CD4-positive, alpha-beta T cell treated with Interleukin-4 for 1 hour (primary cell): ENCODE measurements at regions not wholly inside any gene's neighbourhood (a gene's known extent, or its start where the extent isn't known, plus 50 kb on each side); places are given as distances from the start of the nearest gene placed in this dataset.
"Not testable (repeated sequence)": the region's sequence is repeated elsewhere in the genome, so short reads cannot be mapped to it uniquely, and the experiment has no call there.

Source experiments
- DNase-seq, 2 donors: peaks; one replicate each; pipeline ENCODE4 v3.0.0-alpha.2; 2020 to 2022

DNA sequence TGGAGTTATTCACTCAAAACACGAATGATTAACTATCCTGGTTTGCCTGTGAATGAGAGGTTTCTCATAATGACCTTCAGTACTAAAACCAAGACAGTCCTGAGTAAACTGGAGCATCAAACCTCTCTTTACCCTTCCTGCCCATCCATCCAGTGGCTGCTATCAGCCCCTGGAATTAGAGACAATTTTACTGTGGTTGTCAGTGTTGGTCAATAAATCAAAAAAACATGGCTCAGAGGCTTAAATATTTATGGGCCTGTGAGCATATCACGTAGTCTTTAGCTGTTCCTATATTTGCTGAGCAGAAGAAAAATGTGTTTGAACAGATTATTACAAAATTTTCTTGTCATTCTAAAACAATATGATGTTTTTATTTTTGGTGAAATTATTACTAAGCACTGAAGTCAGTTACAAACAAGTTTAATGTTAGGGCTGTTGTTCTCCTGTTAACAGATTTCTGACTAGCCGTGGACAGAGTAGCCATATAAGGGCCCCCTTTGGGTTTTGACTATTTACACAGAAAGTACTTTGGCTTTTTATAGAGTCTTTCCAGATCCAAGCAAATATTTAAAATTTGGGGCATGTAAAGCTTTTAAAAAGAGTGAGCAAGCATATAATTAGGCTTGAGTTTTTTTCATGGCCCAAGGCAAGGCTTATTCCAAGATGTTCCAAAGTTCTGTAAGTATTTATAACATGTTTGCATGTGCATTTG lies 580.9 kb downstream of the DIPK2A start:
- DNase-seq, result no peak

DNA sequence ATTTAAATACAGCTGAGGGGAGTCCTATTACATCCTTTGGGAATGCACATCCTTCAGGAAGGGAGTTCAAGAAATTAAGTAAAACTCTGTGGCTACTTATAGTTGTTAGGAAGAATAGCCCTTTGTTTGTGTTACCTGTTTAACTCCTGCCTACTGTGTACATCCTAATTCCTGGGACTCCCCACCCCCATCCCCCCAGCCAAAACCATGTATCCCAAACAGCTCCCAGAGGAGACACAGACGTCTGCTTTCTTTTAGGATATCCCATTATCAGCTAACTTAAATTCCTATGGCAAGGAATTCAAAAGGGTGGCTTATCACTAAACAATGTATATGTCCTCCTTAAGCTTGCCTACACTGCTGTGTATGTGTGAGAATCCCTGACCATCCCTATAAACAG lies 581.7 kb downstream of the DIPK2A start:
- no peak for DNase-seq

DNA sequence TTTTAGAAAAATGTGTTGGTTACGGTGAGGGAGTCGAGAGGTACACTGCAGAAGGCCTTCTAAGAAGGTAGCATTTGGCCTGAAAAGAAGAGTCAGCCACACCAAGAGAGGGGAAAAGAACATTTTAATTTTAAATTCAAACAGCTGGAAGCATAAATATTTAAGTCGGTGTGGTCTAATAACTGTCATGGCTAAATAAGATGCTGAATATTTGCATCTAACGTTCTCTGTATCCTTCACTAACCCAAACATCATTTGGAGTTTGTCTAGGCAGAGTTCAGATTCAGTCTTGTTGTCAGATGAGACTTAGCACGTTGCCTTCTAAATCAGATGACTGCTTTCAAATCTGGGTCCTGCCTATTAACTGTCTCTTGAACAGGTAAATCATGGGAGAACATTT lies 583.3 kb downstream of the DIPK2A start:
- DNase-seq, result no peak

DNA sequence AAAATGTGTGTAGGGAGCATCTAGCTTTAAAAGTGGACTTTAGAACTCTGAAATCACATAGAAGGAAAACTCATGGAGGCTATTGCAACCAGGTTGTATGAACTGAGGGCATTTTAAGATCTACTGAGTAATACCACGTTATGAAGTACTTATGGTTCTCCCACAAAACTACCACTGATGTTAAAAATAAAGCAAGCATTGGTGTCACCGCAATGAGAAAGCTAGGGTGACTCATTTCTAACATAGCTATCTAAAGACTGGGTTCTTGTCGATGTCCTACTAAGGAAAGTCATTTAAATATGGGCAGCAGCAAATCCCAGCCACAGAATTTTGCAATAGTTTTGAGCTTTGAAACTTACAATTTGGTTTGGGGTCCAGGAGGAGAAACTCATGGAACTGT lies 584.8 kb downstream of the DIPK2A start:
- no peak for DNase-seq

DNA sequence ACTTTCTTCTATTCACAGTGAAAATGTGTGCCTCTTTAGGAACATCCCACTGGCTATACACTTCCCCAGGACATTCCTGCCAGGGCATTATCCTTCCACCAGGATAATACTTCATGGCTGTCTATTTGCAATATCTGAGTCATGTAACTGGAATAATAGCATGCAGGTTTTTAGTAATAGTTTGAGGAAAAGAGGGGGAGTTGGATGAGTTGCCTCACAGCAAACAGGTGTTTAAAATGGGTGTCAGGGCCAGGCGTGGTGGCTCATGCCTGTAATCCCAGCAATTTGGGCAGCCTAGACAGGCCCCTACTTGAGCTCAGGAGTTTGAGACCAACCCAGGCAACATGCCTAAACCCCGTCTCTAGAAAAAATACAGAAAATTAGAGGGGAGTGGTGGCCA lies 585.9 kb downstream of the DIPK2A start:
- no peak for DNase-seq

DNA sequence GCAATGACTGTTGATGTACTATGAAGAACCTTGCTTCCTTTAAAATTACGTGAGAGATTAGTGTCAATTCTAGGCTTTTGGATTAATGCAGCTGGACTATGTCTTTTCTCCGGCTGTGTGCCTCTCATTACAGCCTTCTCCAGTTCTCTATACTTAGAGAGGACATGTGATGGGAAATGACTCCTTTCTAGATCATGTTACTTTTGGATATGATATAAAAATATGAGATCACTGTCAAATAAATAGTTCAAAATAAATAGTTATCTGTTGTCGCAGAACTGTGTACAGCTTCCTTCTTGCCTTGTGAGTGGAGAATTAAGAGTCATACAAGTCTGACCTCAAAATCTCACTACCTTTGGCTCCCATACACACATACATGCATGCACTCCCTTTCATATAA lies 592.4 kb downstream of the DIPK2A start:
- DNase-seq, result no peak

DNA sequence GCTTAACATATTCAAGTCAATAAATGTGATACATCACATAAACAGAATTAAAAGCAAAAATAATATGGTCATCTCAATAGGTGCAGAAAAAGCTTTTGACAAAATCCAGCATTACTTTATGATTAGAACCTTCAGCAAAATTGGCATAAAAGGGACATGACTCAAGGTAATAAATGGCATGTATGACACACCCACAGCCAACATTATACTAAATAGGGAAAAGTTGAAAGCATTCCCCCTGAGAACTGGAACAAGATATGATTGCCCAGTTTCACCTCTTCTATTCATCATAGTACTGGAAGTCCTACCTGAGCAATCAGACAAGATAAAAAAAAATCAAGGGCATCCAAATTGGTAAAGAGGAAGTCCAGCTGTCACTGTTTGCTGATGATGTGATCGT lies 594.7 kb downstream of the DIPK2A start:
- DNase-seq, result no peak

DNA sequence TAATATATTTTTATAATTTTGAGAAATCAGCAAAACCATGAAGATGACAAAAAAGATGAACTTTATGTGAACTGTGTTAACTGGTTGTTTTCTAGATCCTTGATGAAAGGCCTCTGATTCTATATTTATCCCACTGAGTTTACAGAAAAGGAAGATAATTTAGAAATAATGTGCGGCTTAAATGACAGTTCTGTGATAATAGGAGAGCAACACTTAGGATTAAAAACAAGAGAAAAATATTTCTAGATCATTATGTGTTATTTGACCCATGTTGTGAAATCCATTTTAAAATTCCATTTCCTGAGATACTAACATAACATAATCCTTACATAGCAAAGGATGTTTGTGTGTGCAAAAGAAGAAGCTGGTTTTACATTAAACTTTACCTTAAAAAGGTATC lies 598.0 kb downstream of the DIPK2A start:
- DNase-seq, result no peak

DNA sequence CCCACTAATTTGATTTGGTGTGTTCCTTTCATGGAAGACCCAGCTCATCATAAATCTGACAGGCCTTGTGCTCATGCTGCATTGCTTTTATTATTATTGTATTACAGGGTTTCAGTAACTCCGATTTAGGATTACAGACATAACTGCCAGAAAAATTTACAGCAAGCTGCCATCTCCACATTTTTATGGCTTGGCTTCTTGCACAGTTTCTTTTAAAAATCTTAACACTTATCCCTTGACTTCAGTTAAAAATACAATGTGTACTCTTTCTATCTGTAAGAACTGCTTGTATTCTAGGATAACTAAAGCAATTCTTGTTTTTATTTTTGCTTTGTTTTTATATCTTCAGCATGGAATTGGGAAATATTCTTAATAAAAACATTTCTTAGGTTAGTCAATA lies 612.2 kb downstream of the DIPK2A start:
- no peak for DNase-seq

DNA sequence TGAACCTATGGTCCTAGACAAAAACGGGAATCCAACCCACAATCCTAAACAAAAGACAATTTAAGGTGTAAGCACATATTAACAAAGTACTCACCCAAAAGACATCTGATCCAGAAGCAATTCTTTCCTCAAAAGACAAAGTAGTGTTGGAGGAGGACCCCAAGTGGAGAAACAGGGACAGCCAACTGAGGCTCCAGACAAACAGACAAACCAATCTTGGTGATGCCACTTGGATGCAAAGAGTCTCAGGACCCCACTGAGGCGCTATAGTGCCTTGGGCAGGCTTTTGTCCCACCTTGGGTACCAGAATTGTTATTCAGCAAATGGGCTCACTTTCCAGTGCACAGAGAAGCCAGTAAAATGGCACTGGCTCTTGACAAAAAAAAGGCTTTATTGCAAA lies 613.8 kb downstream of the DIPK2A start:
- no peak for DNase-seq

DNA sequence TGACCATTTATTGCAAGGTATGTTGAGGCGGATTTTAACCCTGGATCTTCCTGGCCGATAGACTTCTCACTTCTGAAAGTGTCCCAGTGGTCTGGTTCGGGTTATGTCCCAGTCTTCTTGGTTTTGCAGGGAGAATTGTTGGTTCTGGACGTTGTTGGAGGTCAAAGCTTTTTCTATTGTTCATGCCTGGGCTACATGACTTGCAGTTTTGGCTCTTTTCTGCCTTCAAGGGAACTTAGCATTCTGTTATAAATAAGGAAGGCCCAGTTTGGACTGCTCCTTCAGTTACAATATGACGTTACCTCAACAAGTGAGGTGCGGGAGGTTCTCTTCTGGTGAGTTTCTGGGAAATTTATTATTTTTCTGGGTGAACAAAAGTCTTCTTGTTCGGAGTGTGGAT lies 614.3 kb downstream of the DIPK2A start:
- no peak for DNase-seq

DNA sequence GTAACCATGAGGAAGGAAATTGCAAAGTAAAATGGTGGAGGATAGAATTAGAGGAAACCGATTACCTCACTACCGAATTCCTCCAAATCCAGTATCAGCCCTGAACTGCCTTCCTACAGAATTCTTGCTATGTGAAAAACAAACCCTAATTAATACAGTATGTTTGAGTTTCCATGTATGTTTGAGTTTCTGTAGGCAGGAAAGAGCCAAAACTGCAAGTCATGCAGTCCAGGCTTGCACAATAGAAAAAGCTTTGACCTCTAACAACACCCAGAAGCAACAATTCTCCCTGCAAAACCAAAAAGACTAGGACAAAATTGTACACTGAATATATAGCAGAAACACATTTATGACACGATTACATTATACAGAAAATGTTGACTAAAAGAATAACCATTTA lies 614.8 kb downstream of the DIPK2A start:
- no peak for DNase-seq

DNA sequence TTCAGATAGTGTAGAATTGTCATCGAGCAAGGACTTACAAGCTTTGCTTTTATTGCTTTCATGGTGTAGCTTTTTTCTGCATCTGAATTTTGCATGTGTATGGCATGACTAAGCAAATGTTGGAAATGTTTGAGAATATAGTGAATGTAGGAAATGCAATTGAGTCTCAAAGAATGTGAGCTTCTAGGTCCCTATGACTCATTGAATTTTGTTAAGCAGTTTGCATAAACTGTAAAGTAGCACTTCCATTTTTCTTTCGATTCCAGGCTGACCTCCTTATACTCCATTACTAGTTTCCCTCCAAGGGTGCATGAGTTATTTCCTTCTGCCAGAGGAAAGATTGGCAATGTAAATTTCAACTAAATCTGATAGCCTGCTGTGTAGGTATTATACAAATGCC lies 619.2 kb downstream of the DIPK2A start:
- no peak for DNase-seq

DNA sequence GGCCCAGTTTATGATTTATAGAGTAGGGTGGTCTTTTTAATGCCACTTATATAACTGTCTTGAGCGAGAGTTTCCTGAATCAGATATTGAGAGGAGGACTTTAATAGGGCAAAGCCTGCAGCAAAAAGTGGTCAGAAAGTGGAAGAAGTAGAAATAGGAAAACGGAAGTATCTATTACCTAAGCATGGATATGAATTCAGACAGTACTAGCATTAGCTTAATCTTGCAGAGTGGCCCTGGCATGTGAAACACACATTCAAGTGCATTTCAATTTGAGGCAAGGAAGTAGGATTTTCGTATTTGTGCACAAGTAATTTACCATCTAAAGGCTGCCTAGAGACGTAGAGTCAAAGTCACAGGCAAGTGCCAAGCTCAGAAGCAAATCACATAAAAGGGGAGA lies 622.3 kb downstream of the DIPK2A start:
- DNase-seq, result no peak

DNA sequence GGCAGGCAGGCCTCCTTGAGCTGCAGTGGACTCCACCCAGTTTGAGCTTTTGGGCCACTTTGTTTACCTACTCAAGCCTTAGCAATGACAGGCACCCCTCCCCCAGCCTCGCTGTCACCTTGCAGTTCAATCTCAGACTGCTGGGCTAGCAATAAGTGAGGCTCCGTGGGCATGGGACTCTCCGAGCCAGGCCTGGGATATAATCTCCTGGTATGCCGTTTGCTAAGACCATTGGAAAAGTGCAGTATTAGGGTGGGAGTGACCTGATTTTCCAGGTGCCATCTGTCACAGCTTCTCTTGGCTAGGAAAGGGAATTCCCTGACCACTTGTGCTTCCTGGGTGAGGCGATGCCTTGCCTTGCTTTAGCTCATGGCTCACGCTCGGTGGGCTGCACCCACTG lies 648.6 kb downstream of the DIPK2A start:
- DNase-seq, result not testable (repeated sequence)

DNA sequence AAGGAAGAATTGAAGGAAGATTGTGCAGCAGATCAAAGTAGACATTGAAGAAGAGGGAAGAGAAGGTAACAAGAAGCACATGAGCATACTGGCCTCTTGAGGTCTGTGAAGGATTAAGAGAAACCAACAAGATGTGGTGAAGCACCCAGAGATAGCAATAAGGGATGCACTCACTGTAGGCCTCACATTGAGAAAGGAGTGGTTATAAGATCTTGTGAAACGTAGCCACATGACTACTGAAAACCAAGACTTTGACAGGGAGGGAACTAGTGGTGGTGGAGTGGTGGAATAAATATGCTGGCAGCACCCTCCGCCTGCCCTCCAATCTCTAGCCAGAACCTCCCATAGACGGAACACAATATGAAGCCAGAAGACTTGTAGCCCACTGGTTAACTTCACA lies 651.2 kb downstream of the DIPK2A start:
- no peak for DNase-seq

DNA sequence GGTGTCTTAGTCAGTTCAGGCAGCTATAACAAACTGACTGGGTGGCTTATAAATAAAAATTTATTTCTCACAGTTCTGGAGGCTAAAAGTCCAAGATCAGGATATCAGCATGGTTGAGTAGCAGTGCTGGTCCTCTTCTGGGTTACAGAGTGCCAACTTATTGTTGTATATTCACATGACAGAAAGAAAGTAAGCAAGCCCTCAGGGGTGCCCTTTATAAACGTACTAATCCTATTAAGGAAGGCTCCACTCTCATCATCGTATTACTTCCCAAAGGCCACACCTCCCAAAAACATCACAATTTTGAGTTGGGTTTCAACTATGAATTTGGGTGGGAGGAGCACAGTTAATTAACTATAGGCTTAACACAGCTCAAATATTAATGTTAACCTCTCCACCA lies 653.0 kb downstream of the DIPK2A start:
- DNase-seq, result no peak

DNA sequence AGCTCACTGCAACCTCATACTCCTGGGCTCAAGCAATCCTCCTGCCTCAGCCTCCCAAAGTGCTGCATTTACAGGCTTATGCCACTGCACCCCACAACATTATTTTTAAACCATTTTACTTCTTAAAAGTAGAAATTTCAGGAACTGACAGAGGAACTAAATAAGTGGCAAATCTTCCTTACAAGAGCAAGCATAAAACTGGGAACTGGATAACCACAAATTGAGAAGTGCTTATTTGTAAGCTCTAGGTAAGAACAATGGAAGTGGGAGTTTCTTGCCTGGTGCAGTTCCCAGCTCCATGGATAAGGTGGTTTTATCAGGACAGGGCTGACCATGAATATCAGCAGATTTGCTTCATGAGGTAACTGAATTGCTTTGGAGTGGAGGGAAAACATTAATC lies 655.2 kb downstream of the DIPK2A start:
- DNase-seq, result no peak

DNA sequence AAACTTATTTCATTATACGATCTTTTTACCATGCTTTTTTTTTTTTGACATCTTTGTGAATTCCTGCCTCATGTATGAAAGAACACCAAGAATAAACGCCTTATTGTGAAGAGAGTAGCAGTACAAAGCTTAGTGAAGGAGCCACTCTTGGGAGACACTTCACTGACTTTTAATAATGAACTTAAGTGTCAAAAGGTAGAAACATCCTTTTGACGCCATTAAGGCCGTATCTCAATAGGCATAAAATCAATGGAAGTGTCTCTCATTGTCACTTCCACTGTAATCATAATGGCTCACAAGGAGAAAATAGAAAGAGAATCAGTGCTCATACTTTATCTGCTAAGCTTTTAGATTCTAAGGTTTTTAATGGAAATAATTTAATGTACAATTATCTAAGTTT lies 657.8 kb downstream of the DIPK2A start:
- no peak for DNase-seq

DNA sequence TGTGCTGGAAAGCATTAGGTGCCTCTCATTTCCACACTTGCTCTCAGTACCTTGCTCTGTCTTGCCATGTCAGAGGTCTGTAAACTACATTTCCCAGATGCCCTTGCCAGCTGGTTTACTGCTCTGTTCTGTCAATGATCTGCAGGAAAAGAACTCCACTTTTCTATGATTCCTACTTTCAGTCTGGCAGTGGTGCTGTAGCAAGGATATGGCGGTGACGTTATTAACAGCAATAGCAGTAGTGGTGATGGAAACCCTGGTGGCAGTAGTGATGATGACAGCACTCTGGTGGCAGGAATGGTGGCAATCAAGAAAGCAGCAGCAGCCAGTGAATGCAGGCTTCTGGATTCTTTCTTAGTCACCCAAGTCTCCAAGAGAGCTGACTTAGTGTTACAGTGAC lies 665.2 kb downstream of the DIPK2A start:
- no peak for DNase-seq

DNA sequence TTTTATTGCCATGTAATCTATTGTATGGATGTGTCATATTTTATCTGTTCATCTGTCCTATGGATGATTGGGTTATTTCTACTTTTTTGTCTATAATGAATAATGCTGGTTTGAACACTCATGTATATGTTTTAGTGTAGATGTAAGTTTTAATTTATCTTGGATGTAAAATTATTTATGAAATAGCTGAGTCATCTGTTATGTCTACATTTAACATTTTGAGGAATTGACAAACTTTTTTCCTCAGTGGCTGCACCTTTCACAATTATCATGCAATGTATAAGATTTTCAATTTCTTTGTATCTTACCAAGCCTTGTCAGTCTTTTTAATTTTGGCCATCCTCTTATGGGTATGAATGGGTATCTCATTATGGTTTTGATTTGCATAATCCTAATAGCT lies 666.4 kb downstream of the DIPK2A start:
- DNase-seq, result no peak

DNA sequence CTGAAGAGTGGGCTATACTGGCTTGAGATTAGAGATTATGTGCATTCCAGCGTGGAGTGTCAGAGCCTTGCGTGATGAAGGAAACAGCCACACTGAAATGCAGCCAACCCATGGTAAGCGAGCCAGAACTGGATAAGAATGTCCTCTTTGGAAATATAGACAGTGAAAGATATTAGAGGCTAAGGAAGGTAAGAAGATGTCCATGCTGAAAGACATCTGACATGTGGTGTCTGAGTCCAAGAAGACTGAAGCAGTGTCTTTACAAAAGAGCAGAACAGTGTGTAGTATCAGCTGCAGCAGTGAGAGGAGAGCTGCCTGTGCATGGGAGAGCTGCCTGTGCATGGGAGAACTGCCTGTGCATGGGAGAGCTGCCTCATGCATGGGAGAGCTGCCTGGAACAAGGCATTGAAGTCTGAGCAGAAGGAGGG lies 672.2 kb downstream of the DIPK2A start:
- no peak for DNase-seq

DNA sequence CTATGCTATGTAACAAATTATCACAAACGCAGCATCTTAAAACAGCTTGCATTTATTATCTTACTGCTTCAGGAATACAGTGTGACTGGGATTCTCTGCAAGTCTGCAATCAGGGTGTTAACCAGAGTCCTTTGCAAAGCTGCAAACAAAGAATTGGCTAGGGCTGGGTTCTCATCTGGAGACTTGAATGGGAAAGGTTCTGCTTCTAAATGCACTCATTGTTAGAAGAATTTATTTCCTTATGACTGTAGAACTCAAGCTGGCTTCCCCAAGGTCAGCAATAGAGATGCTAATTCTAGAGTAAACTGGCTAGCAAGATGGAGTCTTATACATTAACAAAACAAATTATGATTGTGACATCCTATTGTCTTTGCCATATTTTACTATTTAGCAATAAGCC lies 673.7 kb downstream of the DIPK2A start:
- DNase-seq, result no peak

DNA sequence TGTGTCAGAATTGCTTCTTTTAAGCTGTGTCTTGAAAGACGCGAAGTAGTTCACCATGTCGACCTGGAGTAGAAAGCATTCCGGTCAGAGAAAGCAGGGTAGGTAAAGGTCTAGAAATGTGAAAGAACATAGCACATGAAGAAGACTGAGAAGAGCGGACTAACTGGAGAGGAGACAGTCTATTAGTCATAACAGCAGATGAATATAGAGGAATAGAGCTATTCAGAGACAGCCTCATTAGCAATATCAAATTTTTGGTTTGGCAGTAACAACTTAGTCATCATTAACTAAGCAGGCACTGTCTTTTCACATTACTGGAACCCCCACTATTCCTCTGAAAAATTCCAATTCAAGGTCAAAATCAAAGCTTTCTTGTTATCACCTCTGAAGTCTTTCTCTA lies 678.8 kb downstream of the DIPK2A start:
- DNase-seq, result no peak

DNA sequence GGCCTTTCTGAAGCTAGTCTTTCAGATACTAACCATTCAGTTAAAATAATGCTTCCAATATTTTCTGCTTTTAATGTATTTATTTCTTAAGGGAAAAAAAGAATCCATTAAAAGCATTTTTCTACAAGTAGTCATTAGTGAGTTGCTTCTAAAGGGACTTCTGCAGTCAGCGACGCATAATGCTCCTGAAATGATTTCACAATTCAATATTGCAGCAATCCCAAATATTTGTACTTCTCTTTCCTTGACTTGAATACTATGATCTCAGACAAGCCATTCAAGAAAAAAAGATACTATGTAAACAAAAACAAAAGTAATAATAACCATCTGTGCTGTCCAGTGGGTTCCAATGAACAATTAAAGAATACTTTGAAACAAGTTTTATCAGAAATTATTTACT lies 681.0 kb downstream of the DIPK2A start:
- DNase-seq, result no peak

DNA sequence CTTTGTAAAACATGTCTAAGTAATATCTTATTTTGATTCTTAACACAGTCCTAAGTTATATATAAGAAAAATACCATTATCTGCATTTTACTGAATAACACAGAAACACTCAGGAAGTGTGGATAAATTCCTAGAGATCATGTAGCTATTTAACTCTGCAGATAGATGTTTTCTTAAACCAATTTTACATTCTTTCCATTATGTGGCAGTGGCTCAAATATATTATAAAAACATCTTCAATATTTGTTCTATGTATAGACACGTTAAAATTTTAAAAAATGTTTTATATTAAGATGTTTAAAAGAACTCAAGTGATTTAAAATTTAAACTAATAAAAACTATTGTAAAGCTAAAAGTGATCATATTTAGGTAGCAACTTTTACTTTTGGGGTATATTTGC lies 683.8 kb downstream of the DIPK2A start:
- DNase-seq, result no peak
